Glomerular endothelial cell (primary cell): ENCODE measurements at regions not wholly inside any gene's neighbourhood (a gene's known extent, or its start where the extent isn't known, plus 50 kb on each side); places are given as distances from the start of the nearest gene placed in this dataset.

Experiments used
- DNase-seq: peaks from one replicate; pipeline ENCODE4 v3.0.0-alpha.2; 2011; ENCODE audit warnings: low read depth, low spot score; ENCODE audit errors: extremely low read depth

DNA sequence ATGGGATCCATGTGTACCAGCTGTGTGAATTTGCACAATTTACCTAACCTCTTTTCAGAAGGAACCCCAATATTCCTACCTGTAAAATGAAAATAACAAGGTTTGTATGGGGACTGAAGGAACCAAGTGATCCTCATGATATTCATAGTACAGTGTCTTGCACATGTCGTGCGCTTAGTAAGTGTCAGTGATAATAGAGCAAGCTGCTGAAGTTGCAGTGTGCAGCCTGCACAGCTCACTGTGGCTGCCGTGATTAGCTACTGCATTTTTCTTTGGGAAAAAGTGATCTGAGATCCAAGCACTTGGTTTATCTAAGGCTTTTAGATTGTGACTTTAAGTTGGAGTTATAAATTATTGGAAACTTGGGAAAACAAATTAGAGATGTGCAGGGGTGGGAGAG, 135.9 kb upstream of the FRY start:
- no peak for DNase-seq

DNA sequence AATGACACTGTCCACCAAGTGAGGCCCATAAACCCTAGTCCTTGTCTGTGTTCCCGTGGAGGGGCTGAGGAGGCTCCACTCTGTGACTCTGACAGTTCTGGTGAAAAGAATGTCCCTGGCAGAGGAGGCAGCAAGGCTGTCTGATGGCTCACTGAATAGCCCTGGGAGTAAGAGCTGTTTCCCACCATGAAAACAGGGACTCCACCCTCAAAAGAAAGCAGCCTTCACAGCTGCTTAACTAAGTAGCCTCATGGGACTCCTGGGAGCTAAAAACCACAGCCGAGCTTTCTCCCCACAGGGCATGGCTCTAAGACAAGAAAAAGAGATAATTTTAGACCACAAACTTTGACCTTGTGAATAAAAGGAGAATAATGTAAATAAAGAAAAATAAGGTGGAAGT, 135.1 kb upstream of the FRY start:
- no peak for DNase-seq

DNA sequence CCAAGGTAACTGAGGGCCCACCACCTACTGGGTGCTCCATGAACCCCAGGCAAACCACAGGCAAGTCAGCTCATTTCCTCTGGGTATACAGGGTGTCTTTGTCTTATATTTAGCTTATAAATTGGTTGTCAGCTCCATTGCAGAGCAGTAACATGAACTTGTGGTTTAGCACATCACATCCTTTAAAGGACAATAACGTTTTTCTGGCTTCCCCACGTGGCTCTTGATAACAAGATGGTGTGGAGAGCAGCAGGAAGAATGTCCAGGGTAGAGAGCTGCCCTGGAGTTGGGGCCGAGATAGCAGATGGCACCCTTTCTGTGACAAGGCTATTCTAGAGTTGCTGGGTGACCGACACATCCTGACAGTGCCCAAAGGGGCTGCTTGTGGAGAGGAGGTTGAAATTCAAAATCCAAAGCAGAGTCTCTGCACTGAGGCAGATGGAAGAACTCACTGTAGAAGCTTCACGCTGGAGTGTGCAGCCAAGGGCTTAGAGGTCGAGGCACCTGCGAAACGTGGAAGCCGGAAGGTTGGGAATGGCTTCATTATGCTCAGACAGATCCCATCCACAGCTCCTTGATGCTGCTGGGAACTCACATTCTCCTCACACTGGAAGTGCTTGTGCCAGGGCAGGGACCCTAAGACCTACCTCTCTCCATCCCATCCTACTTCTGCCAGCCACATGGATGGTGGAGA, 133.0 kb upstream of the FRY start:
- no peak for DNase-seq

DNA sequence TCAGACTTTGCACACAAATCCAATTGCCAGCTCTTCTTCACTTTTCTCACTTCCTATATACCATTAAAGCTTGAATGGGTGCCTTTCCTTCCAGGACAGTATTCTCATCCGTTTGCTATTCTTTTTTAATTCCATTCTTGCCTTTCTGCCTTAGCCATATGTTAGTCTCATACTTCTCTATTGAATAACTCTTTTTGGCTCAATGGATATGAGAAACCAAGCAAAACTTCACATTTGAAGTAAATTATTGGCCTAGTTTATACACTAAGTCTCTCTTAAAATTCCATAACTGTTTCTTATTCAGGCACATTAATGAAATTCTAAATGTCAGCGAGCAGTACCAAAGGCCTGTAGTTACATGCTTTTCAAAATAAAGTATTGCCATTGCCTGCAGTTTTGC, 129.6 kb upstream of the FRY start:
- DNase-seq: no peak

DNA sequence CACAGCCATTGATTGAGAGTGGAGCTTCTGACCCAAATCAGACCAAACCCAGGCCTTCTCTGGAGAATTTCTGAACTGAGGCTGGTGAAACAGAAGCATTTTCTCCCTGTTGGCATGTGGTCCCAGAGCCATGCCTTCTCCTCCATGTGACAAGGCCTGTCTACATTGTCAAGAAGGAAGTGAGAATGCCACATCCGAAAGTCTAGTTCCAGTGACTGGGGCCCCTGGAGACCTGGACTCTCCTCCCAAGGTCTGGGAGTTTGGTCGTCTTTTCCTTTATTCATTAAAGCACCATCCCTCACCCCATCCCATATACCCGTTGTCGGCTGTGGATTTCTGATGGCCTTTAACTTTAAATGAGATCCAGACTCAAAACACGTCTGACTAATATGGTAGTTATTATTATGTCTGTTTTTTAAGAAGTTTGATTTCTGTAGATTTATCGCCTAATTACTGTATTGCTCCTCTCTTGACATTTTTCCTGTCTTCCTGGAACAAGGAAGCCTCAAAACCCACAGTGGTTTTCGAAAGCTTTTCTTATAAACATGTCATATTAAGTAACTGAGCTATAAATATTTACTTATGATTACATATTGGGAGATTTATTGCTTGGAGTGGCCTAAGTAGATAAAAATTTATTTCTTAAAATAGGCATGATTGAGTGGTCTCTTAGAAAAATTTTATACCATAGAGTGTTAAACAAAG, 128.3 kb upstream of the FRY start:
- no peak for DNase-seq

DNA sequence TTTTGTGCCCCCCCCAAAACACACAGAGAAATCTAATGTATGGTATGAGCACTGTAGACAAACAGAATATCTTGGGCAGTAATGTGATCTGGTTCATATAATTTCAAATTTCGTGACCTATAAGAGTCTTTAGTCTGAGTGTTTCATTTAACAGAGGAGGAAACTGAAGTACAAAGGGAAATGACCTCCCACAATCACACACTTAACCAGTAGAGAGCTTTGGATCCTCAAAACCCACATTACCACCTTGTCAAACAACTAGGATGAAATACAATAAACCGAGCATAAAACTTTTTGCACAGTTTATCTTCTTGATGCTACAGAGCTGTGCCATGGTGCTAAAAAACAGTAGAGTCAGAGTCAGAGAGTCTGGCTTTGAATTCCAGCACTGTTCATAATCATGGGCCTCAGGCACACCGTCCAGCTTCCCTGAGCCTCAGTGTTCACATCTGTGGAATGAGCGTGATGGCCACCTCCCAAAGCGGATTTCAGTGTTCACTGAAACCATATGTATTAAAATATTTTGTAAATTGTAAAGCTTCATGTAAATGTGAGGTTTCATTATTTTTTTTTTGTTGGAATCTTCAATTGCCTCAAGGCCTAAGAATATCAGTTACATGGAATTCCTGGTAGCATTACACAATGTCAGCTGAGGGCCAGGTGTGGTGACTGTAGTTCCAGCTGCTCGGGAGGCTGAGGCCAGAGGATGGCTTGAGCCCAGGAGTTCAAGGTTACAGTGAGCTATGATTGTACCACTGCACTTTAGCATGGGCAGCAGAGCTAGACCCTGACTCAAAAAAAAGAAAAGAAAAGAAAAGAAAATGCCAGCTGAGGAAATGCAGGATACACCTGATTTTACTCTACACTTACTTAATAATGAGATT, 126.4 kb upstream of the FRY start:
- no peak for DNase-seq

DNA sequence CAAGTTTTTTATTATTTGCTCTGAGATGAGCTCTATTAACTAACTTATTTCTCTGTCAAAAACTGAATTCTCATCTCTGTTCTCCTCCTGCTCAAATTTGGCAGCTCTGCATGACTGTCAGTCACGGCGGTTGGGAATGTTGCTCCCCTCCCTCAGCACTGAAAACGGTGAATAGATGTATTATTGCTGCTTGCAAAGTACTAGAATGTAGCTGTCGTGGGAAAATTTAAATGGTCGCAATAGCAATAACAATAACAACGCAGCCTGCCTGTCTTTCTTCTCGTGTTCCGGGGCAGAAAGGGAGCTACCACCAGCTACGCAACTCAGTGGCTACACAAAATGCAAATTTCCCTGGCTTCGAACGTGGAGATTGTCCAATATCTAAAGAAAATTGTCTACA, 125.6 kb upstream of the FRY start:
- no peak for DNase-seq

DNA sequence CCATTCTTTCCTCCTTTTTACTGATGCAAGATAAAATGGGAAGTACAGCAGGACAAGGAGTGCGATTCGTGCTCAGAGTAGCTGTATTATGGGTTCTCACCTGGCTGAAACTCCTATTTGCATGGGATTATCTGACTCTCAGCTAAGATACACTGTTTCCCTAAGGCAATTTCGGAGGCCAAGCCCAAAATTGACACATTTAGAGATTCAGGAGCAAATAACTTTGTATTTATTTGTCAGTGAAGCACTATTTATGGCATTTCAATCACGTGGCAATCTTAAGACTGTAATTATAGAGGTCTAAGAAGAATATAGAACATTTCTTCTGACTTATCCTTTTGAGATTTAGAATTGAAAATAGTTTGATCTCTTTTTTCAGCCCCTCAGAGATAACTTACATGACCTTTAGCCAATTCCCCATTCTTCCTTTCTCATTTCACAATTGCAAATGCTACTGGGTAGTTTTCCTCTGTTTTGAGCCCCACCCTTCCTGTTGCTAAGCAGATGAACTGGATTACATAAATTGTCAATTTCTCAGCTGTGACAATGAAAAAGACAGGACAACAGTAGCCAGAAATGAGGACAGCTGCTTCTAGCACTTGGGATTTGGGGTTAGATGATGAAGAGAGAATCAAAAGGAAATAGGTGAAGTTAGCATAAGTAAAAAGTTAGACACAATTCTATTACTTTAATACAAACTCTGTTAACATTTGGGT, 122.7 kb upstream of the FRY start:
- DNase-seq: no peak

DNA sequence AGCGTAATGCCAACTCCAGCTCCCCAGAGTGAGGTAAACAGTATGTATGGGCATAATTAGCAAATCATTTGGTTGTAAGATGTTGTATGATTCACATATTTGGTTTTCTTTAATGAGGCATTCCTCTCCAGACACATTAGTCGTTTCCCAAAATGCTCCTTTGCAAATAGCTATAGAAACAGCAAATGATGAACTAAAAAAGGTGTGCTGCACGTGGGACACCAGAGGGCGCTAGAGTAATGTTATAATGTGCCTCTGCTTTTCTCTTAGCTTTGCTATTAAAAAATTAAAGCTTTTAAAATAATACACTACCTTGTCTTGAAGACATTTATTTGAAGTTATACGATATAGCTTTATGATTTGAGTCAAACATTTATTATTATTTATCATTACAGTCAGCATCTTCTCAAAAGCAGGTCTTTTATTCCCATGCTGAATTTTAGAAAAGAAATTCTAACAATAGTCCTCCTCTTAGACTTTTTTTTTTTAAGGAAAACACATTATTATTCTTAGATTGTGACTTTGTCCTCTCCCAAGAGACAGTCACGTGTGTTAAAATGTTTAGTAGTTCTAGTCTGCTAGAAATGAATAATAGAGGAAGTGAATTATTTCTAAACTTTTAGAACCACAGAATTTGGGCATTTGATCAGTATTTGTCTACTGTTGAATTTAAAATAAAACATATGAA, 121.6 kb upstream of the FRY start:
- DNase-seq: peak; percentile 16

DNA sequence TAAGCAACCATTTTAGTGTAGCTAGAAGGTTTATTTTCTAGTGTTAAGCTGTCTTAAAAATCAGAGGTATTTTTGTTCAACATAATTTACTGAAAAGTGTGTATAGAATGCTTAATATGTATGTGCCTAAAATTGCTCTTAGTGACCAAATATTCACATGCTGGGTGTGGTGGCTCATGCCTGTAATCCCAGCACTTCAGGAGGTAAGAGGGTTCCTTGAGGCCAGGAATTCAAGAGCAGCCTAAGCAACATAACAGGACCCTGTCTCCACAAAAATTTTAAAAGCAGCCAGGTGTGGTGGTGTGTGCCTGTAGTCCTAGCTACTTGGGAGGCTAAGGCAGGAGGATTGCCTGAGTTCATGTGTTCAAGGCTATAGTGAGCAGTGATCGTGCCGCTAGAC, 120.9 kb upstream of the FRY start:
- DNase-seq: no peak

DNA sequence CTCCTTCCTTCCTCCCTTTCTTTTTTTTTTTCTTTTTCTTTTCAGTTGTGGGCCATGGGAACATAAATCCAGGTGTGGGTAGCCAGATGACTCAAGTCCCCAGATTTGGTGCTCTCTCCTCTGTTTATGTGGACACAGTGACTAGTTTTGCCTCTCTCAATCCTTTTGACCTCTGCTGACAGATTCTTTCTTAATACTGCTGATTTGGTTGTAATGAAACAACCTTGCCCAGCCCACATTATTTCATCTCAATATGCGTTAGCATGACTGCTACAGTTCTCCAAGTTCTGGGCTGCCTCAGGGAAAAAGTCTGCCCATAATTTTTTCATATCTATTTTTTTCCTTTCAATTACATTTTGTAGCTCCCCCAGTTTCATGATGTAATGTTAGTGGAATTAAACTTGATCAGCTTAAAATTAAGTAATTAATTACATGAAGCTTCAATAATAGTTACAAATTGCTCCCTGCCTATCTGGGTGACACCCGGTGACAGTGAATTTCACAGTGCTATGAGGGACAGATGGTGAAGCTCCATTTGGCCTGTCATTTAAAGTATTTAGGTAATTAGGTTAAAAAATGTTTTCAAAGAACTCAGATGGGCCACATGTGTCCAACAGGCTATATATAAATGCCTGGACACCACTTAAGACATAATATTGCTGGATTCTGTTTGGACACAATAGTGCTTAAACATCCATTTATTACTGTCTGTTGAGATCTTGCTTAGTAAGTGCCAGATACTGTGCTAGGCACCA, 118.8 kb upstream of the FRY start:
- no peak for DNase-seq

DNA sequence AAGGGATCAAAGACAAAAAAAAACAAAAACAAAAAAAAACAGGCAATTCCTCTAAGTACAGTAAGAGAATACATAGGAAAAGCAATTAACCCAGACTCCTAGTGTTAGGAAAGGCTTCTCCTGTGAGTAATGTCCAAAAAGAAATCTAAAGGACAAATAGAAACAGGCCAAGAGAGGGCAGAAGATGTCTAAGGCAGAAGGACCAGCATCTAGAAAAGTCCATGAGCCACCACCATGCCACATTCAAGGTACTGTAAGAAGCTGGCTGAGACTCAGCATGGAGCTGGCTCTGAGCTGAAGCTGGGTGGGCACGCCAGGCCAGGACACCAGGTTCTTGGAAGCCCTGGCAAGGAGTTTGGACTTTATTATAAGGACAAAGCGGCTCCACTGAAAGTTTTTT, 118.1 kb upstream of the FRY start:
- DNase-seq: no peak

DNA sequence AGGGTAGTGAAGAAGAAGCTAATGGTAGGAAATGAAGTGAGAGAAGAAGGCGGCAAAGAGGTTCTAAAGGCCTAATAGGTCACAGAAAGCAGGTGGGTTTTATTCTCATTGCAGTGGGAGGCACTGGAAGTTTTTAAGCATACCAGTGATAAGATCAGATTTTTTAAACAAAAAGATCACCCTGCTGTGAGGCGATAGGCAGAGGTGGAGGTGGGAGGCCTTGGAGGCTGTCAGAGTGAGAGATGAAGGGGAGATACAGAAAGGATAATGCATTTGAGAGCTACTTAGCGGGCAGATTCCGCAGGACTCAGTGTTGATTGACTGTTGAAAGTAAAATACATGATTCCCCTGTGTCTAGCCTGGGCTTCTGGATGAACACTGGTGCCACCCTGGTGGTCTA, 116.7 kb upstream of the FRY start:
- no peak for DNase-seq

DNA sequence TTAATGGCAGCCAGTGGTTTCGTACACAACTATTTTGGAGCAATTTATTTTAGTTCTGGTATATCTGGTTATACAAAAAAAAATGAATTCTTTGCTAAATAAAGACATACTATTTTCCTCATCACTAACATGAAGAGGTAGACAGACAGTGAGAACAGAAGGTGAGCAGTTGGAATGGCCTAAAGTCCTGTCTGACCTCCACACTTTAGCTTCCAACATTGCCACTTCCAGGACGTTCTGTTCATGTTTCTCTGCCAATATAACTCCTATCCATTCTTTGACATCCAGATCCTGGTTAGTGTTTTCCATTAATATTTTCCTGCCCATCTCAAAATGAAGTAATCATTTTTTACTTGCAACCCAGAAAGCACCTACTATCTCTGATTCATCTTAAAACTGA, 112.9 kb upstream of the FRY start:
- DNase-seq: no peak

DNA sequence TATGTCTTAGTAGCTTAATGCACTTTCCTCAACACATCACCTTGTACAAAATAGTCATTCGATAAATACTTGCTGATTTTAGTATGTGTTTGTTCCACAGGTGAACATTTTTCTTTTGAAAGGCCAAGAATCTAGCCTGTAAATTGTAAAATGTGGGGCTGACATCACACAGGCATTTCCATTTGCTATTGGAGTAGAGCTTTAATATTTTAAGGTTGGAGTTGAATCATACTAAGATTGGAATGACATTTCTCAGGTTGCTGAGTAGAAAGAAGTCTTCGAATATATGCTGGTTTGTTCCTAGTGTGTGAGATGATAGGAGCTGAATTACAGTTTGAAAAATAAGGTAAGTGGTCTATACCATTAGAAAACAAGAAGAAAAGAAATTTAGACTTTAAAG, 112.3 kb upstream of the FRY start:
- no peak for DNase-seq

DNA sequence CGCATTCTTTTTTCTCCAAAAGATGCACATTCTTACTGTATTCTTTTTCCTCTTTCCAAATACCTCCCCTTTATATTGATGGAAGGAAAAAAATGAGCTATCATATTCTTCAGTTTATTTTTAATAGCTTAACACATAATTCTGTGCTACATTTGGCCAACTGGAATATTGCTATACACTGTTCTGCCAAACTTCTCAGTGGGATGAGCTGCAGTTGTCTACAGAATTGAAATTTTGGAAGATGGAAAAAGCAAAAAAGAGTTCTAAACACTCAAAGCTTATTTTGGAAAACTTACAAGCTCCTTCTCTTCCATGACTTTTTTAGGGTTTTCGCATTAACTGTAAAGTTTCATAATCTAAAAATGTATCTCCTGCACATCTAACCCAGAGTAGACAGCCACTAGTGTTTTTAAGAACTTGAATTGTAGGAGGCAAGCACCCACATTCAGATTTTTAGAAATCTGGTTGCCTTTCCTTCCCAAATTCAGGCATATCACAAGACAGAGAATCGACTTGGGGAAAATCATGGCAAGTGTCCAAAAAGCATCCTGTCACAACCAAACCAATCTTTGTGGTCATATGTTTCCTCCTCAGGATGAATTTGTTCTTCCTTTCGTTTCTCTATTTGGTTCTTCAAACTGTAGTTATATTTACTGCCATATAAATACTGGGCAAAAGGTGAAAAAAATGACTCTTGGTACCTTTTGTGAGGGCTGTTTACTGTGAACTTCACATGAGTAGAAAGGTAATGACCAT, 111.4 kb upstream of the FRY start:
- DNase-seq: no peak

DNA sequence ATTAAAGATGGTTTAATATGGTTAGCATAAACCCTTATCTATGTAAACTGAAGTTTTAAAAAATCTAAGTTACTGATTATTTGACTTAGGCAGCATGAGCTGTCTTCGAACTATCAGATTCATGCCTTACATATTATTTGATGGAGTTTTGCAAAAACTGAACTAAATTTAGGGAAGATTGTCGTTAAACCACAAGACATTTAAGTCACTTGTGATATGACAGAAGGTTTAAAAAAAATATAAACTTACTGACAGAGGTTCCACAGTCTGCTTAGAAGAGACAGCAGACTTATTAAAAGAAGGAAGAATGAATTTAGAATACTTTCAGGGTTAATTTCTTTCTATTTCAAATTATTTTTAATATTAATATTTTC, 110.9 kb upstream of the FRY start:
- no peak for DNase-seq

DNA sequence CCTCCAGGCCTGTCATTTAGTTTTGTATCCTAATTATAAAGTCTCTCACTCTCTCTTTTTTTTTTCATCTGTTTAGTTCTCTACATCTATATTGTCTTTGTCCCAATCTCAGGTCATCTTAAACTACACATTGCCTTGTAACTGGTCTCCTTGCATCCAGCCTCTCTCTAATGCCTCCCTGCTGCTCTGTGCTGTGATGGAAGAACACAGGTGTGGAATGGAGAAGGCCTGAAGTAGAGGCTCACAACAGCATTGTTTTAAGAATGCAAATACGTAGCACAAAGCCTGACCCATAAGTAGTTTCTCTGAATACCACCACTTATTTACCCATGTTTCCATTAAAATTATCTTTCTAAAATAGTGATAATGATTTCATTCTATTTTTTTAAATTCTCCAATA, 108.8 kb upstream of the FRY start:
- no peak for DNase-seq

DNA sequence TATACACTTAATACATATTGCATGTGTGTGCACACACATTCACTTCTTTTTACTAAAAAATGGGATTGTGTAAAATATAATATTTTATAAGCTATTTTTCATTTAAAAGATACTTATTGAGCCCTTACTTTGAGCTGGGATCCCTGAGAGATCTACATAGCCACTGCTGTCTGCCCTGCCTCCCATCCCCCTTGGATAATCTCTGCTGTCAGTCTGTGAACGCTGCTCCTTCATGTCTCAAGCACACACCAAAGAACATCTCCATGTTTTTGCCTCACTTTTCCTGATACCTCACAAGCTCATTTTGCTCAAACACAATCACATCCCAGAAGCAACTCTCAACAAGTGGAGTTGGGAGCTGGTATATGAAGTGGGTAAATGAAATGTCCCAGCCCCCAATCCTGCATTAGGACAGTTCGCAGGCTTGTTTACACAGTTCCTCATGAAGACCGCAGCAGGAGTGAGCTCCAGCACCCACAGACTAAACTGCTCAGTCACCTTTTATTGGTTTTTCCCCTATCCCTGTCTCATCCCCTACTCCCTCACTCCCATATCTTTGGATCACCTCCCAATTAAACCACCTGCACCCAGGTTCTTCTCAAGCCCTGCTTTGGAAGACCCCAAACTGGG, 108.3 kb upstream of the FRY start:
- DNase-seq: no peak
